ENCODE measurements at regions not wholly inside any gene's neighbourhood (a gene's known extent, or its start where the extent isn't known, plus 50 kb on each side); places are given as distances from the start of the nearest gene placed in this dataset.
"Not testable (repeated sequence)": the region's sequence is repeated elsewhere in the genome, so short reads cannot be mapped to it uniquely, and the experiment has no call there.

GRCh38 chr4:184276346-184276745 lies 58.7 kb upstream of the ENPP6 start:
- H3K4me2 ChIP-seq (ENCODE audit: low read length); H3K9ac ChIP-seq (ENCODE audit: low read depth, low read length); H3K27me3 ChIP-seq (ENCODE audit: control insufficient read depth, insufficient read depth, low read length); H3K4me1 ChIP-seq (ENCODE audit: control insufficient read depth, insufficient read depth, low read length); H3K9me3 ChIP-seq (replicated peaks; ENCODE audit: low read length); H3K36me3 ChIP-seq (ENCODE audit: insufficient read depth, low read length); H3K4me3 ChIP-seq (ENCODE audit: low read length): not testable (repeated sequence)

- Histone ChIP-seq H3K9ac (ENCODE audit: low read depth, low read length) (no peak overlapping the region), H3K27me3 (ENCODE audit: control insufficient read depth, insufficient read depth, low read length) (no peaks in the 10 kb centered on the region), H3K9me3 (replicated peaks; ENCODE audit: low read length) (no peaks in the 10 kb centered on the region), H3K36me3 (ENCODE audit: insufficient read depth, low read length) (no peaks in the 10 kb centered on the region), H3K4me2 (ENCODE audit: low read length) (no peak overlapping the region), H3K4me1 (ENCODE audit: control insufficient read depth, insufficient read depth, low read length) (no peaks in the 10 kb centered on the region), H3K4me3 (ENCODE audit: low read length) (no peak overlapping the region)
These were observed 58.1 kb upstream of the ENPP6 start for GRCh38 chr4:184275766-184276165.

GRCh38 chr4:184274286-184274951 lies 56.7 kb upstream of the ENPP6 start:
- H3K4me1 ChIP-seq (ENCODE audit: control insufficient read depth, insufficient read depth, low read length), result no peaks in the 10 kb centered on the region
- H3K36me3 ChIP-seq (ENCODE audit: insufficient read depth, low read length), result no peaks in the 10 kb centered on the region
- H3K9me3 ChIP-seq (replicated peaks; ENCODE audit: low read length), result no peaks in the 10 kb centered on the region
- no peak overlapping the region for H3K4me2 ChIP-seq (ENCODE audit: low read length)
- no peaks in the 10 kb centered on the region for H3K27me3 ChIP-seq (ENCODE audit: control insufficient read depth, insufficient read depth, low read length)
- no peak overlapping the region for H3K9ac ChIP-seq (ENCODE audit: low read depth, low read length)
- H3K4me3 ChIP-seq (ENCODE audit: low read length), result no peak overlapping the region

GRCh38 chr4:184273166-184274147 lies 55.8 kb upstream of the ENPP6 start:
- no peak overlapping the region for H3K4me3 ChIP-seq (ENCODE audit: low read length)
- no peaks in the 10 kb centered on the region for H3K36me3 ChIP-seq (ENCODE audit: insufficient read depth, low read length)
- H3K9ac ChIP-seq (ENCODE audit: low read depth, low read length), result no peak overlapping the region
- H3K9me3 ChIP-seq (replicated peaks; ENCODE audit: low read length), result no peaks in the 10 kb centered on the region
- H3K4me1 ChIP-seq (ENCODE audit: control insufficient read depth, insufficient read depth, low read length), result peaks cover 6% of the 10 kb centered on the region
- no peak overlapping the region for H3K4me2 ChIP-seq (ENCODE audit: low read length)
- H3K27me3 ChIP-seq (ENCODE audit: control insufficient read depth, insufficient read depth, low read length), result no peaks in the 10 kb centered on the region

GRCh38 chr4:184270808-184271413 lies 53.2 kb upstream of the ENPP6 start:
- no peaks in the 10 kb centered on the region for H3K27me3 ChIP-seq (ENCODE audit: control insufficient read depth, insufficient read depth, low read length)
- no peaks in the 10 kb centered on the region for H3K9me3 ChIP-seq (replicated peaks; ENCODE audit: low read length)
- no peak overlapping the region for H3K9ac ChIP-seq (ENCODE audit: low read depth, low read length)
- no peaks in the 10 kb centered on the region for H3K36me3 ChIP-seq (ENCODE audit: insufficient read depth, low read length)
- no peak overlapping the region for H3K4me2 ChIP-seq (ENCODE audit: low read length)
- peaks cover 19% of the 10 kb centered on the region for H3K4me1 ChIP-seq (ENCODE audit: control insufficient read depth, insufficient read depth, low read length)
- no peak overlapping the region for H3K4me3 ChIP-seq (ENCODE audit: low read length)

GRCh38 chr4:184269879-184270430 lies 52.3 kb upstream of the ENPP6 start:
- H3K4me1 ChIP-seq (ENCODE audit: control insufficient read depth, insufficient read depth, low read length), result peaks cover 25% of the 10 kb centered on the region
- no peaks in the 10 kb centered on the region for H3K36me3 ChIP-seq (ENCODE audit: insufficient read depth, low read length)
- no peaks in the 10 kb centered on the region for H3K27me3 ChIP-seq (ENCODE audit: control insufficient read depth, insufficient read depth, low read length)
- no peak overlapping the region for H3K4me3 ChIP-seq (ENCODE audit: low read length)
- H3K9ac ChIP-seq (ENCODE audit: low read depth, low read length), result no peak overlapping the region
- no peaks in the 10 kb centered on the region for H3K9me3 ChIP-seq (replicated peaks; ENCODE audit: low read length)
- no peak overlapping the region for H3K4me2 ChIP-seq (ENCODE audit: low read length)

- no peaks in the 10 kb centered on the region for H3K9me3 ChIP-seq (replicated peaks; ENCODE audit: low read length)
- H3K27me3 ChIP-seq (ENCODE audit: control insufficient read depth, insufficient read depth, low read length), result no peaks in the 10 kb centered on the region
- H3K36me3 ChIP-seq (ENCODE audit: insufficient read depth, low read length), result no peaks in the 10 kb centered on the region
- H3K4me2 ChIP-seq (ENCODE audit: low read length), result peak overlapping the region; percentile 89
- H3K4me3 ChIP-seq (ENCODE audit: low read length), result peak overlapping the region; percentile 73
- peak overlapping the region; percentile 78 for H3K9ac ChIP-seq (ENCODE audit: low read depth, low read length)
- peaks cover 30% of the 10 kb centered on the region for H3K4me1 ChIP-seq (ENCODE audit: control insufficient read depth, insufficient read depth, low read length)
These were observed 51.0 kb upstream of the ENPP6 start for GRCh38 chr4:184268584-184269160.

GRCh38 chr4:184267673-184268583 lies 50.3 kb upstream of the ENPP6 start:
- peak overlapping the region; percentile 78 for H3K9ac ChIP-seq (ENCODE audit: low read depth, low read length)
- H3K27me3 ChIP-seq (ENCODE audit: control insufficient read depth, insufficient read depth, low read length), result no peaks in the 10 kb centered on the region
- H3K4me3 ChIP-seq (ENCODE audit: low read length), result peak overlapping the region; percentile 73

More at GRCh38 chr4:184267673-184268583, 50.3 kb upstream of the ENPP6 start:
- peaks cover 30% of the 10 kb centered on the region for H3K4me1 ChIP-seq (ENCODE audit: control insufficient read depth, insufficient read depth, low read length)
- peak overlapping the region; percentile 89 for H3K4me2 ChIP-seq (ENCODE audit: low read length)
- H3K36me3 ChIP-seq (ENCODE audit: insufficient read depth, low read length), result no peaks in the 10 kb centered on the region
- no peaks in the 10 kb centered on the region for H3K9me3 ChIP-seq (replicated peaks; ENCODE audit: low read length)

Measured in skeletal muscle satellite cell (primary cell).